Body of pancreas (tissue), 4 donors: ENCODE measurements at regions not wholly inside any gene's neighbourhood (a gene's known extent, or its start where the extent isn't known, plus 50 kb on each side); places are given as distances from the start of the nearest gene placed in this dataset.

Experiments
- POLR2A ChIP-seq, 3 donors: fragments of 450-650 bp; IDR thresholded peaks; one replicate each; pipeline ENCODE4 v1.6.1; 2016; ENCODE audit warnings: antibody characterized with exemption in 3 of 3, mild to moderate bottlenecking in 2 of 3
- TF ChIP-seq, protein P1 (sequence below), 7 experiments: fragments of 450-650 bp in 4 of 7; fragments of 200-600 bp in 3 of 7; sonication (generic) in 3 of 7; IDR thresholded peaks; one replicate each; pipeline ENCODE4 v1.5.1; 2016 to 2019; ENCODE audit warnings: antibody characterized with exemption in 7 of 7

DNA sequence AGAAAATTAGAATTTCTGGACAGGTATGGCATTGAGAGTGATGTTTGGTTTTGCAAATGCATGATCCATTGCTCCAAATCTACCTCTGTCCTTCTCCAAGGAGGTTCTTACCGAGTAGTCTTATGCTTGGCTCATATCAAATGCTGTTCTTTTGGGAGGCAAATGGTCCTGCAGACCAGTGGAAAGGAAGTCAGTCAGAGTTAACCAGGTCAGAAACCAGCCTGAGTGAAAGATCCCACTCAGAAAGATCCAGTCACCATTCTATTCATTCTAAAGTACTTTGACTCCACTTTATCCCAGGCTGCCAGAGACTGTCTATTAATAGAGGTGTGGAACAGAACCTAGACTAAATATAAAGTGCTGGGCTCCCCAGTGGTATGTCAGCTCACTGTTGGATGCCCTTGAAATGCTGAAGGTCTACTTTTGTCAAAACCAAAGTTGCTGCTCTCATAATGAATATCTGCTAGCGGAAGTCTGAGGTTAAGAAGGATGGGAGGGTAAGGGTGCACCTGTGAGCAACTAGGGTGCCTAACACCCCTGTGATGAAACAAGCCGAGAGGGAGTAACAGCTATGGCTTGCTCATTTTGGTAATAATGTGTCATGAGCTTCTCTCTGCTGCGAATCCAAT lies 302.2 kb downstream of the ZNF608 start:
- TF ChIP-seq, protein P1, sequence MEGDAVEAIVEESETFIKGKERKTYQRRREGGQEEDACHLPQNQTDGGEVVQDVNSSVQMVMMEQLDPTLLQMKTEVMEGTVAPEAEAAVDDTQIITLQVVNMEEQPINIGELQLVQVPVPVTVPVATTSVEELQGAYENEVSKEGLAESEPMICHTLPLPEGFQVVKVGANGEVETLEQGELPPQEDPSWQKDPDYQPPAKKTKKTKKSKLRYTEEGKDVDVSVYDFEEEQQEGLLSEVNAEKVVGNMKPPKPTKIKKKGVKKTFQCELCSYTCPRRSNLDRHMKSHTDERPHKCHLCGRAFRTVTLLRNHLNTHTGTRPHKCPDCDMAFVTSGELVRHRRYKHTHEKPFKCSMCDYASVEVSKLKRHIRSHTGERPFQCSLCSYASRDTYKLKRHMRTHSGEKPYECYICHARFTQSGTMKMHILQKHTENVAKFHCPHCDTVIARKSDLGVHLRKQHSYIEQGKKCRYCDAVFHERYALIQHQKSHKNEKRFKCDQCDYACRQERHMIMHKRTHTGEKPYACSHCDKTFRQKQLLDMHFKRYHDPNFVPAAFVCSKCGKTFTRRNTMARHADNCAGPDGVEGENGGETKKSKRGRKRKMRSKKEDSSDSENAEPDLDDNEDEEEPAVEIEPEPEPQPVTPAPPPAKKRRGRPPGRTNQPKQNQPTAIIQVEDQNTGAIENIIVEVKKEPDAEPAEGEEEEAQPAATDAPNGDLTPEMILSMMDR (IDR thresholded peaks at IDR 0.05): no peak
- no peak for TF ChIP-seq POLR2A (IDR thresholded peaks at IDR 0.05)
